ENCODE measurements at regions not wholly inside any gene's neighbourhood (a gene's known extent, or its start where the extent isn't known, plus 50 kb on each side); places are given as distances from the start of the nearest gene placed in this dataset.

- no peak for TF ChIP-seq POLR2A (IDR thresholded peaks at IDR 0.05)
- TF ChIP-seq, protein P1, sequence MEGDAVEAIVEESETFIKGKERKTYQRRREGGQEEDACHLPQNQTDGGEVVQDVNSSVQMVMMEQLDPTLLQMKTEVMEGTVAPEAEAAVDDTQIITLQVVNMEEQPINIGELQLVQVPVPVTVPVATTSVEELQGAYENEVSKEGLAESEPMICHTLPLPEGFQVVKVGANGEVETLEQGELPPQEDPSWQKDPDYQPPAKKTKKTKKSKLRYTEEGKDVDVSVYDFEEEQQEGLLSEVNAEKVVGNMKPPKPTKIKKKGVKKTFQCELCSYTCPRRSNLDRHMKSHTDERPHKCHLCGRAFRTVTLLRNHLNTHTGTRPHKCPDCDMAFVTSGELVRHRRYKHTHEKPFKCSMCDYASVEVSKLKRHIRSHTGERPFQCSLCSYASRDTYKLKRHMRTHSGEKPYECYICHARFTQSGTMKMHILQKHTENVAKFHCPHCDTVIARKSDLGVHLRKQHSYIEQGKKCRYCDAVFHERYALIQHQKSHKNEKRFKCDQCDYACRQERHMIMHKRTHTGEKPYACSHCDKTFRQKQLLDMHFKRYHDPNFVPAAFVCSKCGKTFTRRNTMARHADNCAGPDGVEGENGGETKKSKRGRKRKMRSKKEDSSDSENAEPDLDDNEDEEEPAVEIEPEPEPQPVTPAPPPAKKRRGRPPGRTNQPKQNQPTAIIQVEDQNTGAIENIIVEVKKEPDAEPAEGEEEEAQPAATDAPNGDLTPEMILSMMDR (IDR thresholded peaks at IDR 0.05 in 8 of 11, conservative IDR thresholded peaks at IDR 0.05 in 3 of 11), result no peak
Measured at GRCh38 chr9:121563425-121563824, 63.8 kb upstream of the GGTA1 start.
